ENCODE measurements at regions not wholly inside any gene's neighbourhood (a gene's known extent, or its start where the extent isn't known, plus 50 kb on each side); places are given as distances from the start of the nearest gene placed in this dataset.

GRCh38 chr18:78169174-78169864, 810.3 kb upstream of the SALL3 start:
- no peak for TF ChIP-seq CTCF (IDR thresholded peaks at IDR 0.05; ENCODE audit: low read depth, low read length, poor library complexity, severe bottlenecking)
- TF ChIP-seq EZH2phosphoT487 (IDR thresholded peaks at IDR 0.05; ENCODE audit: borderline replicate concordance, low read length), result no peak
